HCT116 (cell line): ENCODE measurements at regions not wholly inside any gene's neighbourhood (a gene's known extent, or its start where the extent isn't known, plus 50 kb on each side); places are given as distances from the start of the nearest gene placed in this dataset.

ENCODE experiments used
- ATAC-seq: fragments of 200-7000 bp; cut with Tn5 transposase; 2 replicates; pipeline ENCODE4 v1.9.1; 2020; ENCODE audit warnings: mild to moderate bottlenecking, moderate library complexity
- BruUV-seq: library from RNA; stranded (reverse); fragments of 400-500 nt; replicated peaks from 2 replicates; lab custom pipeline; 2021; lab: Mats Ljungman, UMichigan
- CTCF ChIA-PET: fragments of 300-600 bp; sonication (Branson Sonifier 250); formaldehyde crosslinking; loops from one replicate; lab custom pipeline; 2021; ENCODE audit warnings: antibody characterized with exemption; lab: Charles Lee
- POLR2A ChIA-PET: fragments of 300-600, 350-600 bp; sonication (Branson Sonifier 250); formaldehyde crosslinking; loops from one replicate; lab custom pipeline; 2021; ENCODE audit warnings: antibody characterized with exemption; lab: Charles Lee
- RAD21 ChIA-PET, 2 experiments: fragments of 300-600 bp; sonication (Branson Sonifier 250); formaldehyde crosslinking; loops; one replicate each; lab custom pipeline; 2023; ENCODE audit warnings: low total read pairs in 2 of 2; ENCODE audit not compliant: uncharacterized antibody in 2 of 2, unreplicated experiment in 2 of 2, low non-redundant PET in 1 of 2; lab: Charles Lee
- DNase-seq: peaks from one replicate; pipeline ENCODE4 v3.0.0-alpha.2; 2010; ENCODE audit warnings: low read depth, low spot score
- H2AFZ ChIP-seq: fragments of 200-600 bp; shearing (Covaris generic), sonication (generic); 2 replicates; pipeline ENCODE4 v1.6.1; 2017; ENCODE audit warnings: low read depth, mixed run types, mixed read lengths, antibody characterized with exemption, low read length; ENCODE audit not compliant: poor library complexity, severe bottlenecking
- H3K27ac ChIP-seq: 2 replicates; pipeline ENCODE4 v1.5.1; 2012; ENCODE audit warnings: low read depth, low read length
- H3K27me3 ChIP-seq: fragments of 200-600 bp; sonication (generic); 2 replicates; pipeline ENCODE4 v1.6.1; 2016; ENCODE audit warnings: mixed run types, low read length, mixed read lengths; ENCODE audit not compliant: insufficient read depth
- H3K36me3 ChIP-seq, 2 experiments: fragments of 200-500 bp in 1 of 2; fragments of 200-600 bp in 1 of 2; sonication (Bioruptor generic) in 1 of 2; sonication (generic) in 1 of 2; 2 replicates each; pipeline versions ENCODE4 v1.5.1 to v1.6.1; 2014 to 2016; ENCODE audit warnings: low read length in 2 of 2, inconsistent platforms in 1 of 2, mixed read lengths in 1 of 2, mixed run types in 1 of 2; ENCODE audit not compliant: insufficient read depth in 2 of 2, control insufficient read depth in 1 of 2
- H3K4me1 ChIP-seq, 2 experiments: fragments of 200-600 bp in 1 of 2; sonication (generic) in 1 of 2; 2 replicates each; pipeline versions ENCODE4 v1.5.1 to v1.6.1; 2012 to 2017; ENCODE audit warnings: low read length in 2 of 2, inconsistent platforms in 1 of 2, mild to moderate bottlenecking in 1 of 2, mixed read lengths in 1 of 2, mixed run types in 1 of 2, moderate library complexity in 1 of 2; ENCODE audit not compliant: insufficient read depth in 2 of 2, control insufficient read depth in 1 of 2
- H3K4me2 ChIP-seq: fragments of 200-600 bp; sonication (generic); 2 replicates; pipeline ENCODE4 v1.6.1; 2017; ENCODE audit warnings: mixed run types, low read length, mixed read lengths
- H3K4me3 ChIP-seq, 2 experiments: fragments of 200-600 bp in 1 of 2; sonication (generic) in 1 of 2; replicated peaks in 1 of 2; 2 replicates each; pipeline ENCODE4 v1.5.1; 2011 to 2016; ENCODE audit warnings: low read length in 2 of 2, control low read depth in 1 of 2, low read depth in 1 of 2, mild to moderate bottlenecking in 1 of 2, mixed read lengths in 1 of 2, mixed run types in 1 of 2
- H3K79me2 ChIP-seq: fragments of 200-600 bp; sonication (generic); 2 replicates; pipeline ENCODE4 v1.6.1; 2017; ENCODE audit warnings: mild to moderate bottlenecking, mixed run types, low read length, moderate library complexity, mixed read lengths; ENCODE audit not compliant: insufficient read depth
- H3K9ac ChIP-seq: fragments of 200-600 bp; sonication (generic); 2 replicates; pipeline ENCODE4 v1.6.1; 2016; ENCODE audit warnings: low read length, mixed read lengths
- H3K9me2 ChIP-seq: fragments of 200-600 bp; sonication (generic), shearing (Covaris generic); 2 replicates; pipeline ENCODE4 v1.6.1; 2017; ENCODE audit warnings: mixed run types, mild to moderate bottlenecking, moderate library complexity; ENCODE audit not compliant: insufficient read depth
- H3K9me3 ChIP-seq, 2 experiments: fragments of 200-500 bp in 1 of 2; fragments of 200-600 bp in 1 of 2; sonication (Bioruptor generic) in 1 of 2; sonication (generic) in 1 of 2; 2 replicates each; pipeline ENCODE4 v1.6.1; 2014 to 2017; ENCODE audit warnings: low read length in 2 of 2, mixed read lengths in 2 of 2, inconsistent platforms in 1 of 2, low read depth in 1 of 2, mild to moderate bottlenecking in 1 of 2, mixed run types in 1 of 2, moderate library complexity in 1 of 2; ENCODE audit not compliant: control insufficient read depth in 1 of 2, insufficient read depth in 1 of 2
- H4K20me1 ChIP-seq: fragments of 200-600 bp; sonication (generic), shearing (Covaris generic); 2 replicates; pipeline ENCODE4 v1.6.1; 2017; ENCODE audit warnings: mixed run types, mild to moderate bottlenecking, moderate library complexity; ENCODE audit not compliant: insufficient read depth
- CTCF ChIP-seq, 3 experiments: fragments of 200-600 bp in 1 of 3; sonication (generic) in 1 of 3; IDR thresholded peaks in 2 of 3; conservative IDR thresholded peaks in 1 of 3; 2 replicates each; pipeline ENCODE4 v1.5.1; 2012 to 2017; ENCODE audit warnings: low read depth in 2 of 3, low read length in 2 of 3, antibody characterized with exemption in 1 of 3, borderline replicate concordance in 1 of 3, control low read depth in 1 of 3, mild to moderate bottlenecking in 1 of 3, mixed read lengths in 1 of 3, mixed run types in 1 of 3, moderate library complexity in 1 of 3; ENCODE audit not compliant: insufficient read depth in 1 of 3
- EZH2 ChIP-seq: fragments of 200-600 bp; sonication (generic); IDR thresholded peaks from 2 replicates; pipeline ENCODE4 v1.6.1; 2017; ENCODE audit warnings: antibody characterized with exemption, mixed run types
- EZH2phosphoT487 ChIP-seq: fragments of 200-600 bp; IDR thresholded peaks from 2 replicates; pipeline ENCODE4 v1.6.1; 2018; ENCODE audit warnings: antibody characterized with exemption, borderline replicate concordance
- FOSL1 ChIP-seq: IDR thresholded peaks from 2 replicates; pipeline ENCODE4 v1.6.1; 2012; ENCODE audit warnings: low read depth
- JUND ChIP-seq: IDR thresholded peaks from 2 replicates; pipeline ENCODE4 v1.6.1; 2012
- MAX ChIP-seq: IDR thresholded peaks from 2 replicates; pipeline ENCODE4 v1.6.1; 2012
- POLR2A ChIP-seq: IDR thresholded peaks from 2 replicates; pipeline ENCODE4 v1.7.0; 2011; ENCODE audit warnings: borderline replicate concordance; ENCODE audit not compliant: insufficient read depth, insufficient read length; ENCODE audit errors: extremely low read depth
- RAD21 ChIP-seq: IDR thresholded peaks from 2 replicates; pipeline ENCODE4 v1.6.1; 2012; ENCODE audit warnings: low read depth, mild to moderate bottlenecking
- SIN3A ChIP-seq: IDR thresholded peaks from 2 replicates; pipeline ENCODE4 v1.6.1; 2012; ENCODE audit warnings: low read depth
- SP1 ChIP-seq: IDR thresholded peaks from 2 replicates; pipeline ENCODE4 v1.6.1; 2012; ENCODE audit warnings: low read depth
- SRF ChIP-seq: IDR thresholded peaks from 2 replicates; pipeline ENCODE4 v1.6.1; 2012; ENCODE audit warnings: low read depth
- TCF7L2 ChIP-seq: IDR thresholded peaks from 2 replicates; pipeline ENCODE4 v1.7.0; 2011; ENCODE audit warnings: borderline replicate concordance, inconsistent platforms; ENCODE audit not compliant: insufficient read depth, insufficient read length; ENCODE audit errors: extremely low read depth
- YY1 ChIP-seq: IDR thresholded peaks from 2 replicates; pipeline ENCODE4 v1.6.1; 2011; ENCODE audit warnings: low read length, low read depth, moderate library complexity, mild to moderate bottlenecking; ENCODE audit not compliant: insufficient replicate concordance; ENCODE audit errors: extremely low read depth
- ZNF274 ChIP-seq: fragments of 200-500 bp; sonication (Bioruptor generic); IDR thresholded peaks from 2 replicates; pipeline ENCODE4 v1.6.1; 2014; ENCODE audit warnings: mild to moderate bottlenecking, low read depth, low read length, inconsistent platforms
- intact Hi-C: fragments of 100-400 bp; cut with micrococcal nuclease; formaldehyde crosslinking; loops from 2 replicates; pipeline ENCODE4 v1.10.0; 2022
- TF ChIP-seq, protein P1 (sequence below): IDR thresholded peaks from 2 replicates; pipeline ENCODE4 v1.6.1; 2012

DNA sequence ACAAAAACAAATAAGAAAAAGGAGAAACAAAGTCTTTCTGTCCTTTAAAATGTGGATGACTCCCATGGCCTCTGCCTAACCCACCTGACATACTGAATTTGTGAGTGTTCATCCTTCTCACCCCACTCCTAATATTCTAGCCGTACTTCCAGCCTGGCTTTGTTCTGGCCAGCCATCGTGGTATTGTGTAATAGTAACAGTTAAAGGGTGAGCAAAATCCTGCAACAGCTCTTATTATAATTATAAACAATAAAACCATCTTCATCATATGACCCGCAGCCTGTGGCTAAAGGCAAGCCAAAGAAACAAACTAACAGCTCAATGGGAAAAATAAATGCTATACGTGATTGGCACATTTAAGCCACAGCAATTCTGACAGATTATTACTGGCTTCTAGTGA, 721.6 kb upstream of the TENM4 start:
- no TSS peak for BruUV-seq
- H3K9me2 ChIP-seq = no peaks in the 10 kb centered on the region
- no peak overlapping the region for H3K4me2 ChIP-seq
- H3K27me3 ChIP-seq = no peaks in the 10 kb centered on the region
- H2AFZ ChIP-seq = no peak overlapping the region
- no peaks in the 10 kb centered on the region for H3K36me3 ChIP-seq
- H4K20me1 ChIP-seq = no peaks in the 10 kb centered on the region
- TF ChIP-seq JUND (no peak), TCF7L2 (no peak), RAD21 (no peak), MAX (no peak), EZH2 (no peak), CTCF (IDR thresholded peaks at IDR 0.05 in 2 of 3, conservative IDR thresholded peaks at IDR 0.05 in 1 of 3; ENCODE audit: borderline replicate concordance in 1 of 3, insufficient read depth in 1 of 3, low read depth in 2 of 3, low read length in 2 of 3) (no peak), EZH2phosphoT487 (no peak), POLR2A (no peak), FOSL1 (no peak), YY1 (no peak), SP1 (no peak), SRF (no peak), ZNF274 (no peak), SIN3A (no peak)
- TF ChIP-seq, protein P1, sequence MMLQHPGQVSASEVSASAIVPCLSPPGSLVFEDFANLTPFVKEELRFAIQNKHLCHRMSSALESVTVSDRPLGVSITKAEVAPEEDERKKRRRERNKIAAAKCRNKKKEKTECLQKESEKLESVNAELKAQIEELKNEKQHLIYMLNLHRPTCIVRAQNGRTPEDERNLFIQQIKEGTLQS = no peak
- H3K9me3 ChIP-seq = peaks cover 5 to 21% of the 10 kb centered on the region in 2 experiments; a peak in 3 of 4 replicates
- H3K9ac ChIP-seq = no peak overlapping the region
- no peaks in the 10 kb centered on the region for H3K4me1 ChIP-seq
- CTCF ChIA-PET = no interaction called here
- H3K27ac ChIP-seq = no peak overlapping the region
- RAD21 ChIA-PET = no interaction called here
- DNase-seq (no peak), ATAC-seq (no peak)
- POLR2A ChIA-PET = no interaction called here
- intact Hi-C loops = no loop called here
- H3K79me2 ChIP-seq = no peaks in the 10 kb centered on the region
- H3K4me3 ChIP-seq = no peak overlapping the region
